ENCODE measurements at regions not wholly inside any gene's neighbourhood (a gene's known extent, or its start where the extent isn't known, plus 50 kb on each side); places are given as distances from the start of the nearest gene placed in this dataset.

DNA sequence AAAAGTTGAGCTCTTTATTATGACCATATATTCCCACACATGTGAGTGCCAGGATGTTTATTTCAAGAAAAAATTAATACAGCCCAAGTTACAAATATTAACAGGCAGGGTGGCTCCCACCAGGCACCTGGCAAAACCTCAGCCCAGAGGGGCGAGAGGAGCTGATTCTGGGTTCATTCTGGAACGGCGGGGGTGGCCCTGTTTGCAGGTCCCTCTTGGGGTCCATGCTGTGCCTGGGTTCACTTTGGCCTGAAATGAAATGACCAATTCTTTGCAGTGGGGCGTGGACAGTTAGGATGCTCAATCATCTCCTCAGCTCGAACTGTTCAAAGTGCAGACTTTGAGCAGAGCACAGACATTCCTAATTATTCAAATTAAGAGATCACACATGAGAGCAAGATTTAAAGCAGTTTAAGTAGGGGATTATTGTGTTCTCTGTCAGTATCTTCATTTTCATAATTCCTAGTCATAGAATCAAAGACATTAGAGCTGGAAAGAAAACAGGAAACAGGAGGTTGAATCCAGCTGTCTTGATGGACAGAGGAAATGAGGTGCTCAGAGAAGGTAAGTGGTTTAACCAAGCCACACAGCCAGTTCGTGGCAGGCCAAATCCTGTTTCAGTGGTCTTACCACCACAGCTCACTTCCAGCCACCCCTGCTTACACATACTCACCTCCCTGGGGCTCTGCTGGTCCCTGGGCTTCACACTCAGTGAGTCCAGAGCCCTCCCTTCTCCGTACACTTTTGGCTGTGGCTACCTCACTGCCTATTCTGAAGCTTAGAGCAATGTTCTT, 363.9 kb upstream of the TNRC6C start:
- TF ChIP-seq, protein P1, sequence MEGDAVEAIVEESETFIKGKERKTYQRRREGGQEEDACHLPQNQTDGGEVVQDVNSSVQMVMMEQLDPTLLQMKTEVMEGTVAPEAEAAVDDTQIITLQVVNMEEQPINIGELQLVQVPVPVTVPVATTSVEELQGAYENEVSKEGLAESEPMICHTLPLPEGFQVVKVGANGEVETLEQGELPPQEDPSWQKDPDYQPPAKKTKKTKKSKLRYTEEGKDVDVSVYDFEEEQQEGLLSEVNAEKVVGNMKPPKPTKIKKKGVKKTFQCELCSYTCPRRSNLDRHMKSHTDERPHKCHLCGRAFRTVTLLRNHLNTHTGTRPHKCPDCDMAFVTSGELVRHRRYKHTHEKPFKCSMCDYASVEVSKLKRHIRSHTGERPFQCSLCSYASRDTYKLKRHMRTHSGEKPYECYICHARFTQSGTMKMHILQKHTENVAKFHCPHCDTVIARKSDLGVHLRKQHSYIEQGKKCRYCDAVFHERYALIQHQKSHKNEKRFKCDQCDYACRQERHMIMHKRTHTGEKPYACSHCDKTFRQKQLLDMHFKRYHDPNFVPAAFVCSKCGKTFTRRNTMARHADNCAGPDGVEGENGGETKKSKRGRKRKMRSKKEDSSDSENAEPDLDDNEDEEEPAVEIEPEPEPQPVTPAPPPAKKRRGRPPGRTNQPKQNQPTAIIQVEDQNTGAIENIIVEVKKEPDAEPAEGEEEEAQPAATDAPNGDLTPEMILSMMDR (IDR thresholded peaks at IDR 0.05) = no peak
- no peak for TF ChIP-seq POLR2A (IDR thresholded peaks at IDR 0.05)
